ENCODE measurements at regions not wholly inside any gene's neighbourhood (a gene's known extent, or its start where the extent isn't known, plus 50 kb on each side); places are given as distances from the start of the nearest gene placed in this dataset.

DNA sequence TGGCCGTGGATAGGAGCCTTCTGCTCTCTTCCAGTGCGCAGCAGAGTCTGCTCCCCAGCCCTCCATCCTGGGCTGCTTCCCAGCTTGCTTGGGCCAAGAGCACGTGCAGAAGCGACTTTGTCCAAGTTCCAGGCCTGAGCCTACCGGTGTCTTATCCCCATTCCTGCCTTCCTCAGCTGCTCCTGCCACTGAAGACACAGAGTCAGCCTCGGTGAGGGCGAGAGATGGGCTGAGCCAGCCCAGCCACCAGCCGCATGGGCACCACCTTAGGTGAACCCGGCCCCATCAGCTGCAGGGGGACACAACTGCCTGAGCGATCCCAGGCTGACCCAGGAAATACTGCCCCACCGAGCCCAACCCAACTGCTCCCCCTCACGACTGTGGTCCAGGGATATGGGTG lies 847.8 kb downstream of the TBC1D22A start:
- no peak for FAIRE-seq
- H3K36me3 ChIP-seq (ENCODE audit: control insufficient read depth, insufficient read depth, low read length): no peaks in the 10 kb centered on the region
- DNase-seq (ENCODE audit: low read depth): no peak
- TF ChIP-seq, protein P1, sequence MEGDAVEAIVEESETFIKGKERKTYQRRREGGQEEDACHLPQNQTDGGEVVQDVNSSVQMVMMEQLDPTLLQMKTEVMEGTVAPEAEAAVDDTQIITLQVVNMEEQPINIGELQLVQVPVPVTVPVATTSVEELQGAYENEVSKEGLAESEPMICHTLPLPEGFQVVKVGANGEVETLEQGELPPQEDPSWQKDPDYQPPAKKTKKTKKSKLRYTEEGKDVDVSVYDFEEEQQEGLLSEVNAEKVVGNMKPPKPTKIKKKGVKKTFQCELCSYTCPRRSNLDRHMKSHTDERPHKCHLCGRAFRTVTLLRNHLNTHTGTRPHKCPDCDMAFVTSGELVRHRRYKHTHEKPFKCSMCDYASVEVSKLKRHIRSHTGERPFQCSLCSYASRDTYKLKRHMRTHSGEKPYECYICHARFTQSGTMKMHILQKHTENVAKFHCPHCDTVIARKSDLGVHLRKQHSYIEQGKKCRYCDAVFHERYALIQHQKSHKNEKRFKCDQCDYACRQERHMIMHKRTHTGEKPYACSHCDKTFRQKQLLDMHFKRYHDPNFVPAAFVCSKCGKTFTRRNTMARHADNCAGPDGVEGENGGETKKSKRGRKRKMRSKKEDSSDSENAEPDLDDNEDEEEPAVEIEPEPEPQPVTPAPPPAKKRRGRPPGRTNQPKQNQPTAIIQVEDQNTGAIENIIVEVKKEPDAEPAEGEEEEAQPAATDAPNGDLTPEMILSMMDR (IDR thresholded peaks at IDR 0.05; ENCODE audit: insufficient read depth, low read length, severe bottlenecking): no peak
- no peak overlapping the region for H3K4me3 ChIP-seq (ENCODE audit: low read depth, low read length)
- H3K27me3 ChIP-seq (ENCODE audit: control insufficient read depth, insufficient read depth, low read length): no peaks in the 10 kb centered on the region

DNA sequence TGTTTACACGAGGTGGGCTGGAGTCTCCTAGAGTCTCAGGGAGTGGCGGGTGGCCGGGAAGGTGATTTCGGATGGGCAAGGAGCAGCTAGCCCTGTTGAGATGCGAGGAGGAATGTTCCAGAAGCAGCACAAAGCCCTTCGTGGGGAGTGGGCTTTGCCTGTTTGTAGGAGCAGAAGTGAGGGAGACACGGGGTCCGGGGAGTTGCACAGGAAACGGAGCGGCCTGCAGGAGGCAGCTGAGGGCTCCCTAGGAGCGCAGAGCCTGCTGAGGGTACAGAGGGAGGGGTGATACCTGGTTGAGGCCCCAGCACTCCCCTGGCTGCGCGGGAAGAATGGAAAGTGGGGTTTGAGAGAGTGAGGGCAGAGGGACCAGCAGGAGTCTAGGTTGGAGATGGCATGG lies 847.2 kb downstream of the TBC1D22A start:
- no peak for FAIRE-seq
- TF ChIP-seq, protein P1 (IDR thresholded peaks at IDR 0.05; ENCODE audit: insufficient read depth, low read length, severe bottlenecking): no peak
- Histone ChIP-seq H3K4me3 (ENCODE audit: low read depth, low read length) (no peak overlapping the region), H3K36me3 (ENCODE audit: control insufficient read depth, insufficient read depth, low read length) (no peaks in the 10 kb centered on the region), H3K27me3 (ENCODE audit: control insufficient read depth, insufficient read depth, low read length) (no peaks in the 10 kb centered on the region)
- DNase-seq (ENCODE audit: low read depth): no peak

DNA sequence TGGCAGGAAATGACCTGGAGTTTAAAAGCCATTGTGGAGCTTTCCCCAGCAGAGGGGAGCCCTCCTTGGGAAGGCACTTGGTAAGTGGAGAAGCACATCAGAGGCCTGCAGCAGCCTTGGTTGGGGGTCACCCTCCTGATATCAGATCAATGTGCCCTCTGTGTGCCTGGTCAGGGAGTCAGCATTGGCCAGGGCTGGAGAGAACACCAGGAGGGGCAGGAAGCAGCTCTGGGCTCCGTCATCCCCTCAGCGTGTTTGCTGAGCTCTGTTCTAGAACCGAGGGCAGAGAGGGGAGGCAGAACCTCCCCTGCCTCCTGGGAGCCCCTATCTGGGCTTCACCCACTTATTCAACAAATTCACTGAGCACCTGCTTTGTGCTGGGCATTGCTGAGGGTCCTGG lies 846.0 kb downstream of the TBC1D22A start:
- Histone ChIP-seq H3K36me3 (ENCODE audit: control insufficient read depth, insufficient read depth, low read length) (no peaks in the 10 kb centered on the region), H3K4me3 (ENCODE audit: low read depth, low read length) (no peak overlapping the region), H3K27me3 (ENCODE audit: control insufficient read depth, insufficient read depth, low read length) (no peaks in the 10 kb centered on the region)
- FAIRE-seq: no peak
- DNase-seq (ENCODE audit: low read depth): no peak
- TF ChIP-seq, protein P1 (IDR thresholded peaks at IDR 0.05; ENCODE audit: insufficient read depth, low read length, severe bottlenecking): no peak

DNA sequence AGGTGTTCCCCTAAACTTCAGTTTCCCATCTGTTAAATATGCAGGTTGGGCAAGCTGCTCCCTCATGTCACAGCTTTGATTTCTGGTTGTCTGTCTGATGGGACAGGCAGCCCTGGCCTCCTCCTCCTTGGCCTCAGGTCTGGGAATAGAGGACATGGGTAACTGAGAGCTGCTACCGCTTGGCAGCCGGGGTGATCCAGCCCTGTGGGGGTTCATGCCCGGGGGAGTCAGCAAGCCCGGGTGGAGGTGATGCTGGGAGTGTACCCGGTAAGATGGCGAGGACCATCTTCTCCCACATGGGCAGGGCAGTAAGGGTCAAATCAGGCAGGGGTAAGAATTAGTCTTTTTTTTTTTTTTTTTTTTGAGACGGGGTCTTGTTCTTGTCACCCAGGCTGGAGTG lies 845.0 kb downstream of the TBC1D22A start:
- DNase-seq (ENCODE audit: low read depth) (no peak), FAIRE-seq (no peak)
- Histone ChIP-seq H3K27me3 (ENCODE audit: control insufficient read depth, insufficient read depth, low read length) (no peaks in the 10 kb centered on the region), H3K36me3 (ENCODE audit: control insufficient read depth, insufficient read depth, low read length) (no peaks in the 10 kb centered on the region), H3K4me3 (ENCODE audit: low read depth, low read length) (no peak overlapping the region)
- TF ChIP-seq, protein P1 (IDR thresholded peaks at IDR 0.05; ENCODE audit: insufficient read depth, low read length, severe bottlenecking): no peak

DNA sequence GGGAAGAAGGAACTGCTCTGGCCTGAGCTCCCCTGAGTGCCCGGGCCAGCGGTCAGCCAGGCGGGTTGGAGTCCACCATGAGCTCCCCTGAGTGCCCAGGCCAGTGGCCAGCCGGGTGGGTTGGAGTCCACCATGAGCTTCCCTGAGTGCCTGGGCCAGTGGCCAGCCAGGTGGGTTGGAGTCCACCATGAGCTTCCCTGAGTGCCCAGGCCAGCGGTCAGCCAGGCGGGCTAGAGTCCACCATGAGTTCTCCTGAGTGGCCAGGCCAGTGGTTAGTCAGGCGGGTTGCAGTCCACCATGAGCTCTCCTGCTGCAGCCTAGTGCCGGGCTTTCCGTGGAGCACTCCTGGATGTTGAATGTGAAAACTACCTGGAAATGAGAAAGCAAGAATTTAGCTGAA lies 844.0 kb downstream of the TBC1D22A start:
- TF ChIP-seq, protein P1 (IDR thresholded peaks at IDR 0.05; ENCODE audit: insufficient read depth, low read length, severe bottlenecking): no peak
- no peak for DNase-seq (ENCODE audit: low read depth)
- H3K27me3 ChIP-seq (ENCODE audit: control insufficient read depth, insufficient read depth, low read length): no peaks in the 10 kb centered on the region
- H3K4me3 ChIP-seq (ENCODE audit: low read depth, low read length): no peak overlapping the region
- H3K36me3 ChIP-seq (ENCODE audit: control insufficient read depth, insufficient read depth, low read length): no peaks in the 10 kb centered on the region
- no peak for FAIRE-seq

DNA sequence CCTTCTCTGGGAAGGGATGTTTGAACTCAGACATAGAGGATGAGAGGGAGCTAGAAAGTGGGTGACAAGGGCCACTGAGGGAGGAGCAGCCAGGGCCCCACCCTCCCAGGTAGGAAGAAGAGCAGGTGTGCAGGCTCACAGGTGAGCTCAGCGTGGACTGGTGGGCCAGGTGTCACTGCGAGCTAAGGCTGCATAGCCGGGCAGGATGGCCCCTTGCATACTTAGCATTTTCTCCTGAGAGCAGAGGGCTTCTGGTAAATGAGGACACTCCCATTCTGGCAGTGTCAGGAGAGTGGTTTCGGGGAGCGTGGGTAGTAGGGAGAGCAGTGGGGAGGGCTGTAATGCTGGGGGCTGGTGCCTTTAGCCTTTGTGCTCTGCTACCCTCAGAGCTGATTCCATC lies 843.4 kb downstream of the TBC1D22A start:
- H3K36me3 ChIP-seq (ENCODE audit: control insufficient read depth, insufficient read depth, low read length): no peaks in the 10 kb centered on the region
- DNase-seq (ENCODE audit: low read depth) (no peak), FAIRE-seq (no peak)
- TF ChIP-seq, protein P1 (IDR thresholded peaks at IDR 0.05; ENCODE audit: insufficient read depth, low read length, severe bottlenecking): no peak
- no peaks in the 10 kb centered on the region for H3K27me3 ChIP-seq (ENCODE audit: control insufficient read depth, insufficient read depth, low read length)
- no peak overlapping the region for H3K4me3 ChIP-seq (ENCODE audit: low read depth, low read length)

Data from bronchial epithelial cell (primary cell).